SK-MEL-5 (cell line): ENCODE measurements at regions not wholly inside any gene's neighbourhood (a gene's known extent, or its start where the extent isn't known, plus 50 kb on each side); places are given as distances from the start of the nearest gene placed in this dataset.

Source experiments
- DNase-seq: peaks from one replicate; pipeline ENCODE4 v3.0.0-alpha.2; 2016; ENCODE audit warnings: low read depth, low spot score
- in situ Hi-C: cut with HindIII; loops from 2 replicates; pipeline ENCODE4 v1.10.0; 2016; ENCODE audit warnings: low sequenced_read_pairs, high pct_unique_total_duplicates, low pct_unique_long_range_greater_than_20kb

DNA sequence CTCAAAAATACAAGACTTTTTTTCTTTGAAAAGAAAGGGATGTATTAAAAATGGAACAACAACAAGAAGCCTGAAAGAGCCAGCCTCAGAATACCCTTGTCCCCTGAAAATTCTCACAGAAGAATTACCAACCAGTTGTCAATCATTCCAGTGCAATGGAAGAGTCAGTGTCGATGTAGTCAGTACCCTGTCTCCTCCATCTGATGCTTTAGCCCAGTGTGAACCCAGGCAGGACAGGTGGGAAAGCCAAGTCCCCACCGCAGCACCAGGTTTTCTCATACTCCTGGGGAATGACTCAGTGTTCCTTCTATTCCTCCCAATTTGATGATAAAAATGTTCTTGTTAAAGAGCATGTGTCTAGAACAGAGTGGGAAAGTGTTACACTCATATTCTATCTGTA, 332.0 kb upstream of the CHAC2 start:
- in situ Hi-C loops: no loop called here
- no peak for DNase-seq

GRCh38 chr2:53434466-53434865, 333.1 kb upstream of the CHAC2 start:
- DNase-seq: no peak
- in situ Hi-C loops: no loop called here

DNA sequence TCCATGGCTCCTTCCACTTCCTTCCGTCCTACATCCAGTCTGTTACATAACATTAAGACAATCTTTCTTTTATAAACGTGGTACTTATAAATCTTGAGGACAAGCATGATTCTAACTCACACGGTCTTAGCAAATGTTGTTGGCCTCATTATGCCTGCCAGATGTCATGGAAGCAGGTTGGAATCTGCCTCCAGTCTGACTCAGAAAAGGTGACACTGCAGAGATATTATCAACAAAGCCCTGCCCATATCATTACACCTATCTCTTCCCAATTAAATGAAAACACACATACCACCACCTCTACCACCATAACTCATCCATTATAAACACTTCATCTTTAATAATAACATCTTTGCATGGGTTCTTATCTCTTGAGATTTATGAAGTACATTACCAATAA, 334.7 kb upstream of the CHAC2 start:
- in situ Hi-C loops: no loop called here
- DNase-seq: no peak

GRCh38 chr2:53429901-53430300, 337.7 kb upstream of the CHAC2 start:
- DNase-seq: no peak
- in situ Hi-C loops: no loop called here

DNA sequence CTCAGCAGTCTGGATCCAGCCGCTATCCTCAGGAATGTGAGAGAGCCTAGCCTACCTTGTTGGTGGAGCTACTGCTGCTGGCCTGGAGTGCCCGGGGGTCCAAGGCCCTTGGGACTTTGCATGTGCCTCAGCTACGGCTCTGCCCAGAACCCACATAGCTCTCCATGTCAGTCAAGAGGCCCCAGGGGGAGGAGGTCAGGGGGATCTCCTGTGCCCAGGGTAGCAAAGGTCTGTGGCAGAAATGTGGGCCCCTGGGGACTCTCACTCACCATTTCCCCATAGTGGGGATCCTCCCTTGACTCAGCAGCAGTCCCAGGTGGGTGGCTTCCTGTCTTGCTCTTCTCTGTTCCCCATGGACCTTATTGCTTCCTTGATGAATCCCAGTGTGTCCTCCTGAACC, 342.7 kb upstream of the CHAC2 start:
- DNase-seq: no peak
- in situ Hi-C loops: no loop called here

- in situ Hi-C loops: no loop called here
- no peak for DNase-seq
These were observed 344.1 kb upstream of the CHAC2 start for GRCh38 chr2:53423465-53423864.

DNA sequence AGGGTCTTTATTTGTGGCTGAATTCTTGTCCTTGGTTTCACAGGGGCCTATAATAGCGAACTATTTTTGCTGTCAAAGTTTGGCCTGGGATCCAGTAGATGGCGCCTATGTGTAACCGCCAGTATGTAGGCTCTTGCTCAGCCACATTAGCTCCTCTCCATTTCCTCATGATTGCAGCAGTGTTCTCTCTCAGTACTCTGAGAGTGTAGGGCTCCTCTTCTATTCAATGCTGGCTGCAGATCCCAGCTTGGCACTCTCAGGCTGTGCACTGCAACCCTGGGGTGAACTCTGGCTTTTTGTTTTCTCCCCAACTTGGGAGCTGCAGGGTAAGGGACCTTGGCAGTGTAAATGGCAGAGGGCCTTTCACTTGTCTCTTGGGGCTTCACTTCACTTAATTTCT, 344.6 kb upstream of the CHAC2 start:
- in situ Hi-C loops: no loop called here
- peak; percentile 81 for DNase-seq

DNA sequence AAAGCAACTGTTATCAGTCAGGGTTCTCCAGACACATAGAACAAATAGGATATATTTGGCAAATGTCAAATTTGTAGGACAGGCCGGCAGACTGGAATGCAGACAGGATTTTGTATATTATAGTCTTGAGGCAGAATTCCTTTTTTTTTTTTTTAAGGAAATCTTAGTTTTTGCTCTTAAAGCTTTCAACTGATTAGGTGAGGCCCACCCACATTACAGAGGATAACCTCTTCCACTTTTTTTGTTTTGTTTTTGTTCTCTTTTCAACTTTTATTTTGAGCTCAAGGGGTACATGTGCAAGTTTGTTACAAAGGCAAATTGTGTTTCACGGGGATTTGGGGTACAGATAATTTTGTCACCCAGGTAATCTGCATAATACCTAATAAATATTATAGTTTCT, 350.2 kb upstream of the CHAC2 start:
- in situ Hi-C loops: no loop called here
- DNase-seq: no peak

GRCh38 chr2:53407363-53408080, 360.1 kb upstream of the CHAC2 start:
- in situ Hi-C loops: no loop called here
- DNase-seq: no peak

DNA sequence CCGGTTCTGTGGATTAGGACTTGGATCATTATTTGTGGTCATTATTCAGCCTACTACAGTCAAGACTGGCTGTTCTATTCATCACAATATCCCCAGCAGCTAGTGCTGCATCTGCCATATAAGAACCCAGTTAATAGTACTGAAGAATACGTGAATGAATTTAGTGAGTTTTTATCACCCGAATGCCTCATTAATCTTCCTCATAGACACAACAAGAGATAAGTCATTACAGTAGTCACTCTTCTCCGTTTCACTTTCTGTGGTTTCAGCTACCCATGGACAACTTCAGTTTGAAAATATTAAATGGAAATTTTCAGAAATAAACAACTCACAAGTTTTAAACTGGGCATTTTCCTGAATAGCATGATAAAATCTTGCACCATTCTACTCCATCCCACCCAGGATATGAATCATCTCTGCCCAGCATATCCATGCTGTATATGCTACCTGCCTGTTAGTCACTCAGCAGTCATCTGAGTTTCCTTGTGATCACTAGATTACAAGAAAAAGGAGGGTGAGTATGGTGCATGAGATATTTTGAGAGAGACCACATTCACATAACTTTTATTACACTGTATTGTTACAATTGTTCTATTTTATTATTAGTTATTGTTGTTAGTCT, 363.7 kb upstream of the CHAC2 start:
- DNase-seq: peak; percentile 38
- in situ Hi-C loops: no loop called here

DNA sequence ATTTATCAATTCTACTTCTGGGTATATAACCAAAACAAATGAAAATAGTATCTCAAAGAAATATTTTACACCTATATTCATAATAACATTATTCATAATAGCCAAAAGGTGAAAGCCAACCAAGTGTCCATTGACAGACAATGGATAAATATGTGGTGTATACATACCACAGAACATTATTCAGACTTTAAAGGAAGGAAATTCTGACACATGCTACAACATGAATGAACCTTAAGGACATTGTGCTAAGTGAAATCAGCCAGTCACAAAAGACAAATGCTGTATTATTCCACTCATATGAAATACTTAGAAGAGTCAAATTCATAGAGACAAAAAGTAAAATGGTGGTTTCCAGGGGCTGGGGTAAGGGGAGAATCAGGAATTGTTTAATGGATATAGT, 370.5 kb upstream of the CHAC2 start:
- in situ Hi-C loops: no loop called here
- no peak for DNase-seq

DNA sequence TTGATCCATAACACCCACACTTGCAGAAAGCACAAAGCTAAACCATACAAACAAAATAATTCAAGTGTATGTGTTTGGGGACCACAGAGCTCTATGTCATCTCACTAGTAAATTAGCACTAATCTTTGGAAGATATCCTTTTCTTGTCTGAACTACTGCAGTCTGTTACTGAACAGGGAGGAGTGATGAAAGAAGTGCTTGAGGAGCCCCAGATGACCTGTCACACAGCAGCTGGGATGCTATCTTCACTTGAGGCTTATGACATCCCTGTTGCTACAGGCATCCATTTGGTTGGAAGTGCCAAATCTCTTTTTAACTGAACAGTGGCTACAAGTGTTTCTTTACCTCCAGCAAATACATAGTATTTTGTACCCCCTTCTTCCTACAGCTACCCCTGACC, 386.3 kb upstream of the CHAC2 start:
- no peak for DNase-seq
- in situ Hi-C loops: no loop called here

GRCh38 chr2:53379547-53379946, 388.1 kb upstream of the CHAC2 start:
- in situ Hi-C loops: no loop called here
- DNase-seq: no peak

DNA sequence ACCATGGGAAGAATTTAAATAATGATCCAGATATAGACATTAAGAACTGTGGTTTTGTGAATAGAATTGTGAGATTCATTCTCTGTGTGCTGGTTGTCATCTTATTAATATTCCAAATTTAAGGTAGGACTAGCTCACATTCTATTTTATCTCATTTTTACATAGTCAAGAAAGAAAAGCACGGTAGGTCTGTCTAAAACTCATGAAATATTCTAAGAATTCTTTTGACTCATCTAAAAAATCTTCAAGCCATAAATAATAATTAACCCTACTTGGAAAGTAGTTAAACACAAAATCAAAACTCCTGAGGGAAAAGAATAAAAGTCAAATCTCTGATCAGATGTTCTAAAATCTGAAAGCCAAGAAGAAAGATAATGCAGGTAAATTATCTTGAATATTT, 388.8 kb upstream of the CHAC2 start:
- in situ Hi-C loops: no loop called here
- DNase-seq: no peak

DNA sequence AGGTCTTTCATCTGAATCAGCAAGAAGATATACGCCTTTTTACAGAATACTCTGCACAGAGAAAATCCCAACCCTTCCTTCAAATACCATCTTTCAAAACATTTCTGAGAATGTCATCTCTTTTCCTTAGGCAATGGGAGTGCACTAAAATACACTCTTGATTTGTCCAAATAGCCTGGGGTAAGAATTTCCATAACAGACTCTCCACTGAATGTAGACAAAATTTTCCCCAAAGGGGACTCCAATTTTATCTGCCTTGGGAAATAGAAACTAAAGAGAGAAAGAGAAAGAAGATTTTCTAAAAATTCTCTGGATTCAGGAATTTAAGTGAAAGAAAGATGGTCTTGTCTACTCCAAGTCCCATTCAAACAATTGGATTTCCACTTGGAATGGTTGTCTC, 394.5 kb upstream of the CHAC2 start:
- in situ Hi-C loops: no loop called here
- peak; percentile 62 for DNase-seq

GRCh38 chr2:53366543-53366942, 401.1 kb upstream of the CHAC2 start:
- in situ Hi-C loops: no loop called here
- no peak for DNase-seq

- no peak for DNase-seq
- in situ Hi-C loops: no loop called here
These were observed 404.7 kb upstream of the CHAC2 start for GRCh38 chr2:53362934-53363333.

GRCh38 chr2:53356291-53356905, 411.2 kb upstream of the CHAC2 start:
- DNase-seq: no peak
- in situ Hi-C loops: no loop called here
